ENCODE measurements at regions not wholly inside any gene's neighbourhood (a gene's known extent, or its start where the extent isn't known, plus 50 kb on each side); places are given as distances from the start of the nearest gene placed in this dataset.

- POLR2A ChIA-PET, result no interaction called here
- TF ChIP-seq NFRKB (IDR thresholded peaks at IDR 0.05), result no peak
- no peak for TF ChIP-seq TARDBP (IDR thresholded peaks at IDR 0.05)
- TF ChIP-seq HDGF (IDR thresholded peaks at IDR 0.05; ENCODE audit: borderline replicate concordance), result no peak
- TF ChIP-seq ZNF384 (IDR thresholded peaks at IDR 0.05), result no peak
- TF ChIP-seq FOXK2 (IDR thresholded peaks at IDR 0.05), result no peak
- no peak for TF ChIP-seq L3MBTL2 (conservative IDR thresholded peaks at IDR 0.05)
- CTCF ChIA-PET, result no interaction called here
Observed at GRCh38 chr2:18356676-18357075, 203.8 kb downstream of the RDH14 start.

GRCh38 chr2:18349421-18349820 is 211.0 kb downstream of the RDH14 start:
- ChIA-PET POLR2A (no interaction called here), CTCF (no interaction called here)
- TF ChIP-seq ZNF384 (IDR thresholded peaks at IDR 0.05) (no peak), SP1 (IDR thresholded peaks at IDR 0.05) (no peak), CTBP1 (IDR thresholded peaks at IDR 0.05; ENCODE audit: borderline replicate concordance) (no peak), LEF1 (IDR thresholded peaks at IDR 0.05; ENCODE audit: borderline replicate concordance) (no peak), FOXK2 (IDR thresholded peaks at IDR 0.05) (no peak), FOXM1 (IDR thresholded peaks at IDR 0.05; ENCODE audit: borderline replicate concordance) (no peak), ELF4 (IDR thresholded peaks at IDR 0.05) (no peak), SUZ12 (IDR thresholded peaks at IDR 0.05) (no peak), PKNOX1 (IDR thresholded peaks at IDR 0.05) (no peak), FOXA1 (IDR thresholded peaks at IDR 0.05) (no peak)

More at GRCh38 chr2:18356676-18357075, 203.8 kb downstream of the RDH14 start:
- no peak for DNase-seq (ENCODE audit: extremely low spot score)

GRCh38 chr2:18346874-18347273 is 213.6 kb downstream of the RDH14 start:
- ChIA-PET CTCF (no interaction called here), POLR2A (no interaction called here)
- TF ChIP-seq TARDBP (IDR thresholded peaks at IDR 0.05) (no peak), HDGF (IDR thresholded peaks at IDR 0.05; ENCODE audit: borderline replicate concordance) (no peak), SP1 (IDR thresholded peaks at IDR 0.05) (no peak), SUZ12 (IDR thresholded peaks at IDR 0.05) (no peak), NFRKB (IDR thresholded peaks at IDR 0.05) (no peak)

More at GRCh38 chr2:18349421-18349820, 211.0 kb downstream of the RDH14 start:
- no peak for DNase-seq (ENCODE audit: extremely low spot score)

GRCh38 chr2:18346344-18346743 is 214.1 kb downstream of the RDH14 start:
- CTCF ChIA-PET, result no interaction called here
- no peak for TF ChIP-seq FOXK2 (IDR thresholded peaks at IDR 0.05)
- no peak for TF ChIP-seq L3MBTL2 (conservative IDR thresholded peaks at IDR 0.05)
- no peak for TF ChIP-seq CTBP1 (IDR thresholded peaks at IDR 0.05; ENCODE audit: borderline replicate concordance)
- no peak for TF ChIP-seq FOXM1 (IDR thresholded peaks at IDR 0.05; ENCODE audit: borderline replicate concordance)
- no peak for TF ChIP-seq FOXA1 (IDR thresholded peaks at IDR 0.05)
- no peak for TF ChIP-seq LEF1 (IDR thresholded peaks at IDR 0.05; ENCODE audit: borderline replicate concordance)
- TF ChIP-seq HDGF (IDR thresholded peaks at IDR 0.05; ENCODE audit: borderline replicate concordance), result no peak
- no peak for TF ChIP-seq PKNOX1 (IDR thresholded peaks at IDR 0.05)
- TF ChIP-seq ZNF384 (IDR thresholded peaks at IDR 0.05), result no peak
- TF ChIP-seq ARNT (IDR thresholded peaks at IDR 0.05), result no peak
- POLR2A ChIA-PET, result no interaction called here
- DNase-seq (ENCODE audit: extremely low spot score), result no peak

More at GRCh38 chr2:18346874-18347273, 213.6 kb downstream of the RDH14 start:
- DNase-seq (ENCODE audit: extremely low spot score), result no peak

- ChIA-PET POLR2A (no interaction called here), CTCF (no interaction called here)
- TF ChIP-seq TARDBP (IDR thresholded peaks at IDR 0.05), result no peak
- no peak for TF ChIP-seq NFRKB (IDR thresholded peaks at IDR 0.05)
- no peak for DNase-seq (ENCODE audit: extremely low spot score)
Observed at GRCh38 chr2:18345848-18346247, 214.6 kb downstream of the RDH14 start.

- TF ChIP-seq ZNF384 (IDR thresholded peaks at IDR 0.05), result no peak
- no peak for TF ChIP-seq BHLHE40 (IDR thresholded peaks at IDR 0.05; ENCODE audit: borderline replicate concordance)
- no peak for TF ChIP-seq TARDBP (IDR thresholded peaks at IDR 0.05)
- TF ChIP-seq LEF1 (IDR thresholded peaks at IDR 0.05; ENCODE audit: borderline replicate concordance), result no peak
- TF ChIP-seq CTBP1 (IDR thresholded peaks at IDR 0.05; ENCODE audit: borderline replicate concordance), result no peak
- TF ChIP-seq PKNOX1 (IDR thresholded peaks at IDR 0.05), result no peak
- TF ChIP-seq L3MBTL2 (conservative IDR thresholded peaks at IDR 0.05), result no peak
- no peak for TF ChIP-seq ELF4 (IDR thresholded peaks at IDR 0.05)
- TF ChIP-seq FOXM1 (IDR thresholded peaks at IDR 0.05; ENCODE audit: borderline replicate concordance), result no peak
- TF ChIP-seq HDGF (IDR thresholded peaks at IDR 0.05; ENCODE audit: borderline replicate concordance), result no peak
- TF ChIP-seq FOXA1 (IDR thresholded peaks at IDR 0.05), result no peak
- TF ChIP-seq NFRKB (IDR thresholded peaks at IDR 0.05), result no peak
- TF ChIP-seq FOXK2 (IDR thresholded peaks at IDR 0.05), result no peak
- DNase-seq (ENCODE audit: extremely low spot score), result no peak
- ChIA-PET POLR2A (no interaction called here), CTCF (no interaction called here)
Observed at GRCh38 chr2:18342901-18343300, 217.6 kb downstream of the RDH14 start.

- TF ChIP-seq L3MBTL2 (conservative IDR thresholded peaks at IDR 0.05), result no peak
- no peak for TF ChIP-seq PKNOX1 (IDR thresholded peaks at IDR 0.05)
- no peak for TF ChIP-seq FOXA1 (IDR thresholded peaks at IDR 0.05)
- no peak for TF ChIP-seq BHLHE40 (IDR thresholded peaks at IDR 0.05; ENCODE audit: borderline replicate concordance)
- no peak for TF ChIP-seq ARNT (IDR thresholded peaks at IDR 0.05)
- TF ChIP-seq SP1 (IDR thresholded peaks at IDR 0.05), result no peak
- no peak for TF ChIP-seq NFRKB (IDR thresholded peaks at IDR 0.05)
- no peak for TF ChIP-seq ELF4 (IDR thresholded peaks at IDR 0.05)
- TF ChIP-seq LEF1 (IDR thresholded peaks at IDR 0.05; ENCODE audit: borderline replicate concordance), result no peak
- no peak for TF ChIP-seq HDGF (IDR thresholded peaks at IDR 0.05; ENCODE audit: borderline replicate concordance)
- TF ChIP-seq CTBP1 (IDR thresholded peaks at IDR 0.05; ENCODE audit: borderline replicate concordance), result no peak
- TF ChIP-seq ZNF384 (IDR thresholded peaks at IDR 0.05), result no peak
- TF ChIP-seq SUZ12 (IDR thresholded peaks at IDR 0.05), result no peak
- TF ChIP-seq FOXM1 (IDR thresholded peaks at IDR 0.05; ENCODE audit: borderline replicate concordance), result no peak
- TF ChIP-seq FOXK2 (IDR thresholded peaks at IDR 0.05), result no peak
- no peak for TF ChIP-seq TARDBP (IDR thresholded peaks at IDR 0.05)
- ChIA-PET CTCF (no interaction called here), POLR2A (no interaction called here)
- DNase-seq (ENCODE audit: extremely low spot score), result no peak
Observed at GRCh38 chr2:18339326-18339725, 221.1 kb downstream of the RDH14 start.
